K562 (cell line): ENCODE measurements at regions not wholly inside any gene's neighbourhood (a gene's known extent, or its start where the extent isn't known, plus 50 kb on each side); places are given as distances from the start of the nearest gene placed in this dataset.

Experiments used
- DMBX1 ChIP-seq: fragments of 250-450 bp; sonication (Bioruptor Pico); IDR thresholded peaks from 2 replicates; pipeline ENCODE4 v1.8.0; 2022; ENCODE audit warnings: inconsistent platforms, mild to moderate bottlenecking, moderate library complexity, borderline replicate concordance
- ETV1 ChIP-seq: fragments of 450-650 bp; conservative IDR thresholded peaks from 2 replicates; pipeline ENCODE4 v1.6.1; 2016; ENCODE audit warnings: missing genetic modification characterization, control low read depth, low read depth, missing compliant biosample characterization
- GTF2E2 ChIP-seq: fragments of 200-800 bp; sonication (Bioruptor generic); IDR thresholded peaks from 2 replicates; pipeline ENCODE4 v1.6.1; 2016; ENCODE audit warnings: missing genetic modification characterization, missing compliant biosample characterization
- ZBTB40 ChIP-seq, 2 experiments: fragments of 450-650 bp in 1 of 2; sonication (generic) in 1 of 2; formaldehyde crosslinking in 1 of 2; IDR thresholded peaks; 2 replicates each; pipeline versions ENCODE4 v1.7.1 to v1.9.0; 2016 to 2022; ENCODE audit warnings: inconsistent platforms in 1 of 2, mild to moderate bottlenecking in 1 of 2, missing genetic modification reagents in 1 of 2
- ZNF407 ChIP-seq: fragments of 450-650 bp; IDR thresholded peaks from 2 replicates; pipeline ENCODE4 v1.6.1; 2016; ENCODE audit warnings: low read depth

- TF ChIP-seq ZBTB40 (IDR thresholded peaks at IDR 0.05) (no peak), ZBTB40 (CRISPR knock-in tag; IDR thresholded peaks at IDR 0.05) (no peak), DMBX1 (no peak), ETV1 (no peak), ZNF407 (no peak), GTF2E2 (no peak)
- TF ChIP-seq, all 486 proteins: peak for 0
Observed at GRCh38 chr4:146029147-146029546, 90.5 kb upstream of the ZNF827 start (continued).
